H9 (cell line): ENCODE measurements at regions not wholly inside any gene's neighbourhood (a gene's known extent, or its start where the extent isn't known, plus 50 kb on each side); places are given as distances from the start of the nearest gene placed in this dataset.

Experiments used
- DNase-seq: peaks from one replicate; pipeline ENCODE4 v3.0.0-alpha.2; 2017
- H2AFZ ChIP-seq: one replicate; pipeline ENCODE4 v1.6.1; 2013; ENCODE audit warnings: mild to moderate bottlenecking, low read length, control low read depth, moderate library complexity
- H2AK5ac ChIP-seq: 2 replicates; pipeline ENCODE4 v1.6.1; 2013; ENCODE audit warnings: low read length, control low read depth, mixed read lengths; ENCODE audit not compliant: insufficient read length
- H2BK120ac ChIP-seq: one replicate; pipeline ENCODE4 v1.6.1; 2013; ENCODE audit warnings: low read depth, mild to moderate bottlenecking, low read length, control low read depth, inconsistent platforms; ENCODE audit not compliant: poor library complexity, severe bottlenecking
- H2BK12ac ChIP-seq: 2 replicates; pipeline ENCODE4 v1.6.1; 2013; ENCODE audit warnings: low read length, control low read depth, mixed read lengths, low read depth; ENCODE audit not compliant: insufficient read length
- H2BK15ac ChIP-seq: 2 replicates; pipeline ENCODE4 v1.6.1; 2013; ENCODE audit warnings: low read depth, low read length, control low read depth
- H2BK20ac ChIP-seq: one replicate; pipeline ENCODE4 v1.6.1; 2013; ENCODE audit warnings: low read depth, mild to moderate bottlenecking, low read length, control low read depth, inconsistent platforms; ENCODE audit not compliant: poor library complexity, severe bottlenecking
- H2BK5ac ChIP-seq: 2 replicates; pipeline ENCODE4 v1.6.1; 2013; ENCODE audit warnings: low read length, control low read depth, mixed read lengths; ENCODE audit not compliant: insufficient read length
- H3K14ac ChIP-seq: 2 replicates; pipeline ENCODE4 v1.6.1; 2013; ENCODE audit warnings: low read length, control low read depth; ENCODE audit not compliant: insufficient read depth
- H3K18ac ChIP-seq: 2 replicates; pipeline ENCODE4 v1.6.1; 2013; ENCODE audit warnings: low read depth, mild to moderate bottlenecking, mixed read lengths, low read length, control low read depth; ENCODE audit not compliant: insufficient read length
- H3K23ac ChIP-seq: 2 replicates; pipeline ENCODE4 v1.6.1; 2013; ENCODE audit warnings: low read length, control low read depth, mixed read lengths, low read depth; ENCODE audit not compliant: insufficient read length
- H3K23me2 ChIP-seq: 2 replicates; pipeline ENCODE4 v1.6.1; 2013; ENCODE audit warnings: low read depth, mild to moderate bottlenecking, mixed read lengths, low read length, control low read depth; ENCODE audit not compliant: insufficient read length, poor library complexity, severe bottlenecking
- H3K27ac ChIP-seq: 2 replicates; pipeline ENCODE4 v1.5.1; 2013; ENCODE audit warnings: low read length, control low read depth, mixed read lengths, low read depth; ENCODE audit not compliant: insufficient read length
- H3K27me3 ChIP-seq: 2 replicates; pipeline ENCODE4 v1.6.1; 2013; ENCODE audit warnings: low read length, control low read depth, inconsistent platforms; ENCODE audit not compliant: insufficient read depth
- H3K4ac ChIP-seq: 2 replicates; pipeline ENCODE4 v1.6.1; 2013; ENCODE audit warnings: low read depth, mild to moderate bottlenecking, control low read depth, inconsistent platforms, low read length, moderate library complexity
- H3K4me1 ChIP-seq: 2 replicates; pipeline ENCODE4 v1.6.1; 2013; ENCODE audit warnings: low read length, control low read depth, inconsistent platforms; ENCODE audit not compliant: insufficient read depth
- H3K4me2 ChIP-seq: 2 replicates; pipeline ENCODE4 v1.6.1; 2013; ENCODE audit warnings: low read length, control low read depth, mixed read lengths; ENCODE audit not compliant: insufficient read length, insufficient read depth
- H3K56ac ChIP-seq: 2 replicates; pipeline ENCODE4 v1.6.1; 2013; ENCODE audit warnings: low read depth, mild to moderate bottlenecking, mixed read lengths, low read length, control low read depth; ENCODE audit not compliant: insufficient read length
- H3K79me1 ChIP-seq: 2 replicates; pipeline ENCODE4 v1.6.1; 2013; ENCODE audit warnings: low read depth, mild to moderate bottlenecking, moderate library complexity, low read length, control low read depth, inconsistent platforms; ENCODE audit not compliant: insufficient read depth, poor library complexity, severe bottlenecking
- H3K79me2 ChIP-seq: 2 replicates; pipeline ENCODE4 v1.6.1; 2013; ENCODE audit warnings: low read length, control low read depth, inconsistent platforms; ENCODE audit not compliant: insufficient read depth
- H3K9ac ChIP-seq: 2 replicates; pipeline ENCODE4 v1.6.1; 2013; ENCODE audit warnings: low read length, control low read depth, mixed read lengths; ENCODE audit not compliant: insufficient read length; ENCODE audit errors: extremely low read depth
- H3K9me3 ChIP-seq: one replicate; pipeline ENCODE4 v1.6.1; 2013; ENCODE audit warnings: low read depth, low read length, inconsistent platforms; ENCODE audit not compliant: control insufficient read depth
- H3T11ph ChIP-seq: one replicate; pipeline ENCODE4 v1.6.1; 2013; ENCODE audit warnings: mild to moderate bottlenecking, low read length, control low read depth, inconsistent platforms
- H4K20me1 ChIP-seq: one replicate; pipeline ENCODE4 v1.6.1; 2013; ENCODE audit not compliant: control insufficient read depth, insufficient read length, insufficient read depth
- H4K5ac ChIP-seq: 2 replicates; pipeline ENCODE4 v1.6.1; 2013; ENCODE audit warnings: low read depth, mild to moderate bottlenecking, mixed read lengths, low read length, control low read depth; ENCODE audit not compliant: insufficient read length
- H4K8ac ChIP-seq: replicated peaks from 2 replicates; pipeline ENCODE4 v1.6.1; 2013; ENCODE audit warnings: low read length, control low read depth, mixed read lengths, low read depth; ENCODE audit not compliant: insufficient read length
- H4K91ac ChIP-seq: 2 replicates; pipeline ENCODE4 v1.6.1; 2013; ENCODE audit warnings: low read depth, mild to moderate bottlenecking, moderate library complexity, mixed read lengths, low read length, control low read depth; ENCODE audit not compliant: insufficient read length
- H3K27ac Mint-ChIP-seq, 3 experiments: 2 replicates in 2 of 3; 3 replicates in 1 of 3; pipeline ENCODE4 v1.8.0; 2020 to 2021; ENCODE audit warnings: mixed read lengths in 3 of 3, mild to moderate bottlenecking in 1 of 3, moderate library complexity in 1 of 3
- H3K27me3 Mint-ChIP-seq: 2 replicates; pipeline ENCODE4 v1.8.0; 2021; ENCODE audit warnings: low read depth, mild to moderate bottlenecking, moderate library complexity, mixed read lengths
- H3K36me3 Mint-ChIP-seq, 3 experiments: 2 replicates in 2 of 3; 3 replicates in 1 of 3; pipeline ENCODE4 v1.8.0; 2020 to 2021; ENCODE audit warnings: low read depth in 3 of 3, mixed read lengths in 3 of 3; ENCODE audit not compliant: insufficient read depth in 1 of 3
- H3K4me1 Mint-ChIP-seq, 2 experiments: 2 replicates each; pipeline ENCODE4 v1.8.0; 2020; ENCODE audit warnings: mixed read lengths in 2 of 2
- H3K4me3 Mint-ChIP-seq, 2 experiments: 2 replicates in 1 of 2; 3 replicates in 1 of 2; pipeline ENCODE4 v1.8.0; 2020 to 2021; ENCODE audit warnings: mild to moderate bottlenecking in 2 of 2, mixed read lengths in 2 of 2, moderate library complexity in 1 of 2
- H3K9me3 Mint-ChIP-seq, 2 experiments: 2 replicates in 1 of 2; 3 replicates in 1 of 2; pipeline ENCODE4 v1.8.0; 2020; ENCODE audit warnings: mild to moderate bottlenecking in 2 of 2, mixed read lengths in 2 of 2, moderate library complexity in 1 of 2
- CTCF ChIP-seq: fragments of 200-600 bp; sonication (generic); conservative IDR thresholded peaks from 3 replicates; pipeline ENCODE4 v1.8.0; 2021; ENCODE audit warnings: antibody characterized with exemption, mild to moderate bottlenecking
- WGBS: extraction: QIAGEN DNeasy Blood & Tissue Kit; methylation state at CpG from one replicate; pipeline ENCODE4 v1.1.7; 2013; ENCODE audit warnings: missing lambda C conversion rate, low lambda C conversion rate, mixed read lengths; ENCODE audit not compliant: insufficient read length; ENCODE audit errors: extremely low coverage; 5-methylcytosine and 5-hydroxymethylcytosine counted together

DNA sequence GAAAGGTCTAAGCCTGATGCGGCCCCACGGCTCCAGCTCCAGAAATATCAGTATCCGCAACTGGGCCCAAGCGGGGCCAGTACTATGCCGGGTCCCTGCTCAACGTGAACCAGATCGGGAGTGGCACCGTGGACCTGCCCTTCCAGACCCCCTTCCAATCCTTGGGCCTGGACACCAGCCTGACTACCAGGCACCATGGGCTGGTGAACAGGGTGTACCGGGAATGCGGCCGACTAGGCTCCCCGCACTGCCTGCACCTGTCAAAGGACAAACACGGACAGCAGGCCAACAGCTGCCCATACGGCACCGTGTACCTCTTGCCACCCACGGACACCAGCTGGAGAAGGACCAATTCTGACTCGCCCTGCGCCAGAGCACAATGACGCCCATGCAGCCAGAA, 1196.9 kb upstream of the CHAC2 start:
- H3K14ac ChIP-seq: no peak overlapping the region; the same call in 1 of the 2 replicates
- no peak overlapping the region for H2AFZ ChIP-seq
- no peak overlapping the region for H2BK20ac ChIP-seq
- no peak overlapping the region for H4K8ac ChIP-seq
- no peaks in the 10 kb centered on the region for H3K9me3 ChIP-seq
- no peaks in the 10 kb centered on the region for H3K4me1 ChIP-seq
- H3K27me3 Mint-ChIP-seq: no peaks in the 10 kb centered on the region
- H3K36me3 Mint-ChIP-seq: peaks cover 9 to 37% (median 11%) of the 10 kb centered on the region in 3 experiments
- no CpG with 5 or more reads among the region's 19 CpGs for WGBS
- H2BK15ac ChIP-seq: no peak overlapping the region
- no peak overlapping the region for H2AK5ac ChIP-seq
- H3K4me1 Mint-ChIP-seq: no peaks in the 10 kb centered on the region
- no peak for DNase-seq
- H3K4me3 Mint-ChIP-seq: no peak overlapping the region
- TF ChIP-seq CTCF: no peak
- H3K56ac ChIP-seq: no peak overlapping the region
- no peak overlapping the region for H3K27ac ChIP-seq
- H4K91ac ChIP-seq: no peak overlapping the region
- H3K9me3 Mint-ChIP-seq: peaks cover 20 to 31% of the 10 kb centered on the region in 2 experiments
- no peak overlapping the region for H3K23ac ChIP-seq
- no peak overlapping the region for H2BK12ac ChIP-seq
- H2BK5ac ChIP-seq: no peak overlapping the region
- H2BK120ac ChIP-seq: no peak overlapping the region
- H3K79me1 ChIP-seq: no peaks in the 10 kb centered on the region
- H3K18ac ChIP-seq: no peak overlapping the region
- H4K5ac ChIP-seq: no peak overlapping the region
- no peaks in the 10 kb centered on the region for H3K27me3 ChIP-seq
- H3K4me2 ChIP-seq: no peak overlapping the region
- H3K4ac ChIP-seq: no peak overlapping the region
- H3K9ac ChIP-seq: no peak overlapping the region
- H3T11ph ChIP-seq: no peak overlapping the region
- H3K27ac Mint-ChIP-seq: no peak overlapping the region
- H4K20me1 ChIP-seq: no peaks in the 10 kb centered on the region
- H3K79me2 ChIP-seq: no peaks in the 10 kb centered on the region
- H3K23me2 ChIP-seq: no peaks in the 10 kb centered on the region
